ENCODE measurements at regions not wholly inside any gene's neighbourhood (a gene's known extent, or its start where the extent isn't known, plus 50 kb on each side); places are given as distances from the start of the nearest gene placed in this dataset.
"Not testable (repeated sequence)": the region's sequence is repeated elsewhere in the genome, so short reads cannot be mapped to it uniquely, and the experiment has no call there.

DNA sequence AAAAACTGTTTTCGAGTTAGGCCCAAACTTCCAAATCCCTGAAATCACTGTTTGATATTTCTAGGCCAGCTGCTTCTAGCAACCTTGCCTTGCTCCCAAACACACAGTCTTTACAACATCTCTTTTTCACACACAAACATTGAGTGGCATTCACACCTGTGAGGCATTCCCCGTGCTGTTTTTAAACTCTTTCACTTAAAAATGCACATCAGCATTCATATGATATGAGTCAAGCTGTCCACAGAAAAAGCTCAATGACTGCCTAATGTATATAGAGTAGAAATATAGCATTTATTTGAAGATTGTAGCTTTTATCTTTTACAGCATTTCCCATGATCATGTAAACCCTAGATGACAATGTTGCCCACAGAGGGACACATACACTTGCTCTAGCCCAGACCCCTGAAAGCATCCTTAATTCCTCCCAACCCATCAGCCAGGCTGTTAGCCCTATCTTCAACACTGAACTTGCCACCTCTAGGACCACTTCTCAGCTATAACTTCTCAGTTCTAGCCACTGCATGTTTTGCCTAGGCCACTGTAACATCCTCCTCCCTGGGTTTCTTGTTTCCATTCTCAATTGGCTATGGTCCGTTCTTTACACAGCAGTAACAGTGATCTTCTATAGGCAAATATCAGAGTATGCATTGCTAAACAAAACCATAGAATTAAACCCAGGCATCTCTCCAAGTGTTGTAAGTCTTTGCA is 782.6 kb downstream of the DIPK2A start:
- DNase-seq (ENCODE audit: low read depth), result no peak

DNA sequence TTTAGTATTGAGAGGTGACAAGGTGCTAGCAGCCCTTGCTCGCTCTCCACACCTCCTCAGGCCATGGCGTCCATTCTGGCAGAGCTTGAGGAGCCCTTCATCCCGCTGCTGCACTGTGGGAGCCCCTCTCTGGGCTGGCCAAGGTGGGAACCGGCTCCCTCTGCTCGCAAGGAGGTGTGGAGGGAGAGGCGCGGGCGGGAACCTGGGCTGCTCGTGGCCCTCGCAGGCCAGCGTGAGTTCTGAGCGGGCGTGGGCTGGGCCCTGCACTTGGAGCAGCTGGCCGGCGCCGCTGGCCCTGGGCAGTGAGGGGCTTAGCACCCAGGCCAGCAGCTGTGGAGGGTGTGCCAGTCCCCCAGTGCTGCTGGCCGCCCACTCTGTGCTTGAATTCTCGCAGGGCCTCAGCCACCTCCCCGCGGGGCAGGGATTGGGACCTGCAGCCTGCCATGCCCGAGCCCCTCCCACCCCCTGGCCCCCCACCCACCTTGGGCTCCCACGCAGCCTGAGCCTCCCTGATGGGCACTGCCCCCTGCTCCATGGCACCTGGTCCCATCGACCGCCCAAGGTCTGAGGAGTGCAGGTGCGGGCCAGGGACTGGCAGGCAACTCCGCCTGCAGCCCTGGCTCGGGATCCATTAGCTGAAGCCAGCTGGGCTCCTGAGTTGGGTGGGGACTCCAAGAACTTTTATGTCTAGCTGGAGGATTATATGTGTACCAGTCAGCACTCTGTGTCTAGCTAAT is 785.2 kb downstream of the DIPK2A start:
- no peak for DNase-seq (ENCODE audit: low read depth)

DNA sequence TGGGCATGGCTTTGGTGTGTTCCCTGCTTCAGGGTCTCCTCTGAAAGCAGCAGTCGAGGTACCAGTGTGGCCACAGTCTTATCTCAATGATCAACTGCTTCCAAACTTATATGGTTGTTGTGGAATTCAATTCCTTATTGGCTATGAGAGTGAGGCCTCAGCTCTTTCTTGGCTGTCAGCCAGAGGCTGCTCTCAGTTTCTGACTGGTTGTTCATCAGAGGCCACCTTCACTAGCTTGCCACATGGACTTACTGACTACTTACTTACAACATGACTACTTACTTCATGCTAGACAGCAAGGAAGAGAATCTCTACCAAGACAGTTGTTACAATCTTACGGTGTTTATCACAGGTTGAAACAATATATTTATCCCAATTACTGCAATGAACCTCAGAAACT is 789.2 kb downstream of the DIPK2A start:
- DNase-seq (ENCODE audit: low read depth), result no peak

DNA sequence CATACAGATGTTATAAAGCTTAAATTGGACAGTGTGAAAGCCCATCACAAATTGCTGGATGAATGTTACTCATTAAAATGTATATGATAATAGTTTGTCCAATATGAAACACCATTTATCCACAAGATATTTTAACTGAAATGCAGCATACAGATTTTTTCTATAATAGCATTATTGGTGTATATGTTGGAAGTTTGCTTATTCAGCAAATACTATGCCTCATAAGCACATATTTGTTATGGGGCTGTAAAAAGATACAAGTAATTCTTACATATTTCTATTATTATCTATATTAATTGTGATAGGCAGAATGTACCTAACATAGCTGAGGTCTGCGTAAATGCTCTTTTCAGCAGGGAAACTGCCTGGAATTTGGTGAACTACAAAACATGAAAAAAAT is 790.5 kb downstream of the DIPK2A start:
- DNase-seq (ENCODE audit: low read depth), result no peak

DNA sequence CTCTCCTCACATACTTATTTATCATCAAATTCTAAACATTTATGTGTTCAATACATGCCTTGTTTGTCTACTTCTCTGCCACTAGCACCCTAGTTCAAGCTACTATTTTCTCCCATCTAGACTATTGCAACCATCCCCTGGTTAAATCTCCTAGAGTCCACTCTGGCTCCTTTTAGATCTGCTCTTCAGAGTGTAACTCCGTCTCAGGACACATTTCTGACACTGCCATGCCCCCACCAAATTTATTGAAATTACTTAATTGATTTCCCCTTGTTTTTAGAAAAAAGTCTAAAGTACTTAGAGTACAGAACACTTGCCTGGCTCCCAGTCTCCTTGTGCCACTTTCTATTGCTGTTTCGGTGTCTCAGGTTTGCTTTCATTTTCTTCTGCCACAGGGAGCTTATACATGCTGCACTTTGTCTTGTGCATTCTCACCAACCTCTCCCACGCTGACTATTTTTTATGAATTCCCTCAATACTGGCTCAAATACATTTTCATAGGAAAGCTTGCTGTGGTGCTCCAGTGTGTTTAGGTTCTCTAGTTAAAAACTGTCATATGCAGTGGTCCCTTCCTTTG is 792.3 kb downstream of the DIPK2A start:
- no peak for DNase-seq (ENCODE audit: low read depth)

DNA sequence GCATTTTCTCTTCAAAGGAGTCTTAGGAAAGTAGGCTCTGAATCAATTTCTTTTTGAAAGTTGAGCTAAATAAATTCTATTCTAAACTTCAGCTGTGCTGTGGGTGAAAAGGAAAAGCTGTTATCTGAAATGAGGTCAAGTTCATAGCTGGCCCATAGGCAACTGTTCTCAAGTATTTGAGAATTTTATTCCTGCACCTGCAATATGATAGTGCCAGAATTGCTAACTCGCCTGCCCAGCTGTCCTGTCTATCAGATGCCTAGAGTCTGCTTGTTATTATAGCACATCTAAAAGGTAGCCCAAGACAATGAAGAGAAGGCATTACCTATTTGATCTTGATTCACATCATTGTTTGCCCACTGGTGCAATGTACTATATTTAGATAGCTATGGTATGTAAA is 798.7 kb downstream of the DIPK2A start:
- DNase-seq (ENCODE audit: low read depth), result no peak

DNA sequence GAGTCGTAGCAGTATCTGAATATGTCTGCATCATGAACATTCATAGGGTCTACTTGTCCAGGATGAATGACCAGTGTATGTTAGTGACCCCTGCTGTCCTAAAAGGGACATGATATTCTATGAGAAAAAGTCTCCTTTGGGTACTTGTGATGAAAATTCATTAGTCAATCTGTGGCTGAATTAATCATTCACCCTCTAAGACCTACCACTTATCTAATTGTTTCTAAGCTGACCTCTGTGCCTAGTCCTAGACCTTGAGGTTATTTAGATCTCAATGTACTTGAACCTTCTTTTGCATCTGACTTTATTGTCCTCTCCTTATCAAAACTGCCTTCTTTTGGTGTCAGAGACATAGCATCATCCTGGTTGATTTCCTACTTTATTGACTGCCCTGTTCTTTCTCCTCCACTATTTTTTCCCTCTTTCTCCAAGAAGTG is 799.3 kb downstream of the DIPK2A start:
- DNase-seq (ENCODE audit: low read depth), result peak; percentile 62

DNA sequence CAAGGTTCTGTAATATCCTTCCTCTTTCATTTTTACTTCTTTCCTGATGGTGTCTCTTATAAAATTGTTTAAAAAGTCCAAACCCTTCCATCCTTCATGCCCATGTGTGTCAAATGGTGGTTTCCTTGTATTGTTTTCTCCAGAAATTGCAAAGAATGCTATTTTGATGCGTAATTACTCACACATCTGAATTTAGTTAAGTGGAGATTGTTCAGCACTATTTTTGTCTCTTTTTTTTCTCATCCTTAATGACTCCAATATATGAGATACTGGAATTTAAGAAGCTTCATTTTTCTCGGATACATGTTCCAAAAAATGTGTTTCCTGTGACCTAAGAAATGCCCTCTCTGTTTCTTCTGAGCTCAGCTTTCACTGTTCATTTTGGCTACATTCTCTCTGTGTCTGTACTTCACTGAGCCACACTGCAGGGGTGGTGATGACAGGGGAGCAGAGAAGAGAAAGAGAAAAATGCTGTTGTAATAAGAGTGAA is 799.8 kb downstream of the DIPK2A start:
- DNase-seq (ENCODE audit: low read depth), result peak; percentile 92

DNA sequence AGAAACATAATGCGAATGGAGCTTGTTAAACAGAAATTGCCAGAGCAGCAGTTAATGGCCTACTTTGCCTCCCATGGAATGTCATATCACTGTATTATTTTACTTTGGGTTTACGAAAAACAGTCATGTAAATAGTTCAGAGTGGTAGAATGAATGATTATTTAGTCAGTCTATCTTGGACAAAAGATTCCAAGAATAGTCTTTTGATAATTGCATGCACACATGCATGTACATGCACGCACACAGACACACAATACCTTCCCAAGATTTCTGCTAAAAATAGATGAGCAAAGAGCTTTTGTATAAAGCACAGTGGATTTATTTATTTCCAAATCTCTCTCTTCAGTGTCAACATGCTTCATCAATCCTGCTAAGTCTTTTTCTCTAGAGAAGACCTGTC is 800.7 kb downstream of the DIPK2A start:
- DNase-seq (ENCODE audit: low read depth), result no peak

DNA sequence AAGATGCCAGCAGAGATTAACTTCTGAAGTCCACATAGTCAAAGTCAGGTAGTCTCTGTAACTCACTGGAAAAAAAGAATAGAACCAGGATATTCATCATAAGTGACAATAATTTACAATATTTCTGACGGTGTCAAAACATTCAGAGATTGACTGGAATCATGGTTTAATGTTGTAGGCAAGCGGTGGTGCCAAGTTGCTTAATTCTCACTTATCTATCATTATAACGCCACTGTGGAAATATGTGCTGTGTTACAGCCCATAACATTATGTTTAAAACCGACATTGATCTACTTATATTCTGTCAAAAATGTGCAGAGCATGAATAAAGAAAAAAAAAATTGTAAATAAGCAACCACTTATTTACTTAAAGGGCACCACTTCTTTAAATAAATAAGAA is 801.7 kb downstream of the DIPK2A start:
- DNase-seq (ENCODE audit: low read depth), result no peak

DNA sequence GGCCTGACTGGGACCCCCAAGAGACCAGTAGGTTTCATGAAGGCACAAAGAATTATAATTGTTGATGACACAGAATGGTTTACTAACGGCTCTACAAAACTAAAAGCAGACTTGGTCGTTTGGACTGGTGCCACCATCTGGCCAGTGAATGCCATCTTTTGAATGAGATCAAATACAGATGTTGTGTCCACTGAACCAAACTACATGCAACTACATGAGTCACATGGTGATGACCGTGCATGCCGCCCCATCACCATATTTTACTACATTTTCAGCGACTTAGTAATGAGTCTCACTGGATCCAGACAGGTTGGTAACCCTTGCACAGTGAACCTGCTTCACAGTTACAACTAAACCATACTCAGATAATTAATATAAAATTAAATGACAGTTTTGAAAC is 803.3 kb downstream of the DIPK2A start:
- peak; percentile 91 for DNase-seq (ENCODE audit: low read depth)

DNA sequence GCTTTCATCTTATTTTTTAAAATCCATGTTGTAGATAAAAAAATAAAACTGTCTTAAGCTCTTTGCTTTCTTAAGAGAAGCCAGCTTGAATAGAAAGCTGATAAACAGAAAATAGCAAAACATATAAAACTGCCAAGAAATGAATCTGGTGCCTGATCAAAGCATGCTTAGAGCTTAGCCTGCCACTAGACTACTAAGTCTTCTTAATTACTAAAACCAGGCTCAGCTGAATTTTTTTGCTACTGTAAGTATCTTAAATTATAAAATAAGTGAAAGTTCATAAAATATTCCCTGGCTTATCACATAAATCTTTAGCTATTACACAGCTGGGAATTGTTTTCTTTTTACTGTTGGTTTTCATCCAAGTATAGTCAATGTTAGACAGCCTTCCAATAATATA is 803.9 kb downstream of the DIPK2A start:
- no peak for DNase-seq (ENCODE audit: low read depth)

DNA sequence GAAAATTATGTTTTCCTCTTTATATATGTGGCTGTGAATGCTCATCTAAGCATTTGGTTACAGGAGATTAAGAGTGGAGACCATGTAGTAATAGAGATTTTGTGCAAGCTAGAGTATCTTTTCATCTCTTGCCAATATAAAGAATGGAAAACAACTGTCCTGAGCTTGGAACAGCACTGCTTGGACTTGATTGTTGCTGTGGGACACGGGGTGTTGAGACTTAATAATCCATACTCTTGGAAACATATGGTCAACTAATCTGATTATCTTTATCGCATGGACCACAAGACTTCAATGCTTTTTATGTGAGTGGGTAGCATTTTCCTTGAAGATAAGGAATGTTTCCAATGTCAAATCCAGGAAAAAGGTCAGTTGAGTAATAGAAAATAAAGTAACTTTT is 806.3 kb downstream of the DIPK2A start:
- no peak for DNase-seq (ENCODE audit: low read depth)

DNA sequence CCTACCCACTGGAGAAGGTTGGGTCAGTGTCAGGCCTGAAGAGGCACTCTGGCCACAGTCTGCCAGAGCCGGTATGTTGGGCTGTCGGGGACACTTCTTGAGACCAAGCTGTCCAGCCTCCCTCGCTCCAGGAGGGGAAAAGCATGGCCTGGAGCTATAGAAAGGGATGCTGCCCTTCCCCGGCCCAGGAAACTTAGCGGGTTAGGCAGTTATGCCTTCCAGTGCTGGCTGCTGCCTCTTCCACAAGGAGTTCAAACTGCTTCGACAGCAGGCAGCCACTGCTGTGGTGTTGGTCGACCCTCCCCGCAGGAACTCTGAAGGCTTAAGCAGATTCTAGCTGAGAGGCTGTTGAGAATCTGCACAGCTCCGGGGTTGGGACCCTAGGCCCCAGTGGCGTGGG is 819.4 kb downstream of the DIPK2A start:
- DNase-seq (ENCODE audit: low read depth), result no peak

DNA sequence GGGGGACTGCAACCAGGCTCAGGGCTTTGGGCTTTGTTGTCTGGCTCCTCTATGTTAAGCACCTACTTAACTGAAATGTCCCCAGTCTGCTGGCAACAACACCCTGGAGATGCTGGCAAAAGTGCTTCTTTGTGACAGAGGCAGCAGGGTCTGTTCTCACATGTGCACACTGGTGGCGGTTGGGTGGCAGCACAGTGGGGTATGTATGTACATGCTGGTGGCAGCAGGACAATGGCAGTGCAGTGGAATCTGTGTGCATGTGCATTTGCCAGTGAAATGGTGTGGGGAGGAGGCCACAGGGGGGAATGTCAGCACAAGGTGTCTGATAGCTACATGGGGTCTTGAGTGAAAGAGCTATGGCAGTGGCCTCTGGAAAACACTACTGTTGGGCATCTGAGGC is 830.3 kb downstream of the DIPK2A start:
- no peak for DNase-seq (ENCODE audit: low read depth)

DNA sequence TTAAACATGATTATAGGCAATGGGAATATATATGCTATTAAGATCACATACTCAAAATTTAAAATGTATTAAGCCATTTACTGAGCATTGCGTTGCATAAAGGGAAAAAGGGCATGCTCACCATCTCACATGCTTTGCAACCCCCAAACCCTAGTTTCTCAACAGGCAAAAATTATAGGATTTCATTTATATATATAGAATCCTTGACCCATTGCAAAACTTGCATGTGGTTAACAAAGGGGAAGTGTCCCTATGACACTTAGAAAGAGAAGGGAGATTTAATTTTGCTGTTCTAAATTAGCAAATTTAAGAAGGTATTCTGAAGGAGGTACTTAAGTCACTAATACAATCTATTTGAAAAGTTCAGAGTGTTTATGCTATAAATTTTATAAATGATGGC is 837.8 kb downstream of the DIPK2A start:
- DNase-seq (ENCODE audit: low read depth), result no peak

DNA sequence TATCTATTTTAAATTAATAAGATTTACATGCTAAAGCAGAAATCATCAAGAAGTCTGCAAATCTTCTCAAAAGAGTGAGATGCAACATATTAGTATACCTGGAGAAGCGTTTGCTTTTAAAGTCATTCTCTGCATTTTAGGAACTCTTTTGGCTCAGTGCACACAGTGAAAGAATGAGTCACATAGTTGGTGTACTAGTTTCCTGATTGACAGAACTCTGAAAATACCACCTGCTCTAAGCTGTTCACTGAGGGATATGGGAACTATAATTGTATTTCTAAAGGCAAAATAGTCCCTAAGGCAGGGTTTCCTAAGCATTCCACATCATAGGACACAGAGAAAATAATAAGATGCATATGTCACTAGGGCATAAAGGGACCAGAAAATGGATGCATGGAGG is 838.5 kb downstream of the DIPK2A start:
- no peak for DNase-seq (ENCODE audit: low read depth)

DNA sequence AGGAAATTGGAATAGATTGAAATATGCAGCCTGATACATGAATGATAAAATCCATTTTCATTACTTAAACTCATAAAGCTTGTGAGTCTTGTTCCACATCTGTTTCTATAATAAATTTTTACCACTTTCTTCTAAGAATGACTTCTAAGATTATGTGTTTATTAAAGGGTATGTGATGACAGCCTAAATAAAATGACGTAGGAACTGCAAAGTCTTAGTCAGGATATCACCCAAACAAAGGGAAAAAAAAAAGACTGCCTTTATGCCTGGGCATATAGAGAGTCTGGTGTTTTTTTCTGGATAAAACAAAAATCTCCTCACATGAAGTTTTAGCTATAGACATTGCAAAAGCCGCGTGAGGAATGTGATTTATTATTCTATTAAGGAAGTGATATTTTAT is 844.0 kb downstream of the DIPK2A start:
- DNase-seq (ENCODE audit: low read depth), result no peak

DNA sequence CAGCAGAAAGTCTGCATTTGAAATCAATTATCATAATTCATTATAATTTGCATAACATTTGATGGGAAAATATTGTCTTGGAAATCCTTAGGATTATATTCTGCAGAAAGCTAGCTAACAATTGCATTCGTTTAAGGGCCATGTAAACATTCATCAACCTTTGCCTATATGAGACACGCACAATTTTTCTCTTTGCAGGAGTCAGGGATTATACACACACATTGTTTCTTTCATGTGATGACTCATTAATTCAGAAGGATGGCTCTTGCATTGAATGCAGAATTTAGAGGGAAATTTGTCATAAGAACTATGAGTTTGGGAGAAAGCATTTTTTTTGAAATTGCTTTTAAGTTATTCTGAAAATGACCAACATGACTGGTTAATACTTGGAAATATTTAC is 844.7 kb downstream of the DIPK2A start:
- peak; percentile 2 for DNase-seq (ENCODE audit: low read depth)

DNA sequence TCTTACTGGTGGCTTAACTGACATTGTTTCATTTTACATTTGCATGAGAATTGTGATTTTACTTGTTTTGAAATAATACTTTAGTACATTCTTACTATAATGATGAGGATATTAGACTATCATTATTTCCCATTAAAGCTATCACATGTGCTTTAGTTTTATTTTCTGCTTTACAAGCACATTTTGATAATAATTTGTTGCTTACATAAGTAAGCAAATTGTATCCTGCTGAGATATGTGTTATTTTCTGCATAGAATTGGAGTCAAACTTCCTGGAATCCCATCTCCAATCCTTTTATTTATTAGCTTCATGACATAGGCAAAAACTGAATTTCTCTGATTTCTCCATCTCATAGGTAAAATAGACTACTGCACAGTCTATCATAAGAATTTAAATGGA is 847.4 kb downstream of the DIPK2A start:
- DNase-seq (ENCODE audit: low read depth), result no peak

DNA sequence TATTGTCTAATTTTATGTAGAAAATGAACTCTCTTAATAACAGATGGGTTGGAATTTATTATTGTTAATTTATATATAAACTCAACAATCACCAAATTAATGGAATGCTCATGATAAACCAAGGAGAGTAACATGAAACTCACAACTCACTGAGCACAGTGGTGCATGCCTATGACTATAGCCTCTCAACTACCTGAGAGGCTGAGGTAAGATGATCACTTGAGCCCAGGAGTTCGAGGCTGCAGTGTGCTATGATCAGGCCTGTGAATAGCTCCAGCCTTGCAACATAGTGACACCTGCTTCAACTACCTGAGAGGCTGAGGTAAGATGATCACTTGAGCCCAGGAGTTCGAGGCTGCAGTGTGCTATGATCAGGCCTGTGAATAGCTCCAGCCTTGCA is 848.6 kb downstream of the DIPK2A start:
- DNase-seq (ENCODE audit: low read depth), result not testable (repeated sequence)

DNA sequence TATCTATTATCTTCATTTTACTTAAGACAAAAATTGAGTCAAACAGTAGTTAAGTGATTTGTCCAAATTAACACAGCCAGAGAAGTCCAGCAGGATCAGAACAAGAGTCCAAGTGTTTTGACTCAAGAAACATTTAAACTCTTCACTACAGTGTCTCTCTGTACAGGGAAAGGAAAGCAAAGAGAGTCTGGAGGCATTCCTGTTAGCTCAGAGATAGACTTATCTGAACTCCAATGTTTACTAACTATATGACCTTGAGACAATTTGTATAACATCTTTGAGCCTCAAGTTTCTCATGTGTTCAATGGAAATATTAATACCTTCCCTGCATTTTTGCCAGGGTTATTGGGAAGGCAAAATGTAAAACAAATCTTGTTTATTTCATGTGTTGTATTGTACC is 849.1 kb downstream of the DIPK2A start:
- no peak for DNase-seq (ENCODE audit: low read depth)

DNA sequence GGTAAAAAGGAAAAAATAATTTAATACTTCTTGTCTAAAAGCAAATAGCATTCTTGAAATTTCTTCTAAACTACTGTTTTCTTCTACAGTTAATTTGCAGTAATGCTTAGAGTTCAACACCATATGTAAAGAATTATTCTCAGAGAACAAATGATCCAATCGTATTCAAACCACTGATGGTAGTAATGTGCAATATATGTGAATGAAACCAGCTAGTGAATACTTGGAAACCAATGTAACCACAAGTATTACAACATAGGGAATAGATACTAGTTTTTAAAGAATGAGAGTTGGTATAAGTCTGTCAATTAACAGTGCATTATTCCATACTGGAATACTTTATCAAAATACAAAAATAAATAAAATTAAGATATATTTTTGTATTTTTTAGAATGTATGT is 850.0 kb downstream of the DIPK2A start:
- peak; percentile 85 for DNase-seq (ENCODE audit: low read depth)
